A549 (cell line): ENCODE measurements at regions not wholly inside any gene's neighbourhood (a gene's known extent, or its start where the extent isn't known, plus 50 kb on each side); places are given as distances from the start of the nearest gene placed in this dataset.

Source experiments
- ATAC-seq, 2 experiments: fragments of 200-7000 bp in 1 of 2; fragments of >200 bp in 1 of 2; cut with Nextera tagmentation in 1 of 2; cut with Tn5 transposase in 1 of 2; 3 replicates each; pipeline versions ENCODE4 v1.8.0 to v1.9.1; 2018 to 2020; ENCODE audit warnings: mild to moderate bottlenecking in 1 of 2, moderate library complexity in 1 of 2
- CTCF ChIA-PET: fragments of 300-600 bp; sonication (Branson Sonifier 250); formaldehyde crosslinking; extraction: SDS; loops from one replicate; lab custom pipeline; 2021; ENCODE audit warnings: antibody characterized with exemption, inconsistent platforms; lab: Yijun Ruan, JAX
- POLR2A ChIA-PET: fragments of 350-600 bp; formaldehyde crosslinking; extraction: SDS; loops from one replicate; lab custom pipeline; 2021; ENCODE audit warnings: antibody characterized with exemption, inconsistent platforms; lab: Yijun Ruan, JAX
- DNase-seq, 2 experiments: peaks; one replicate each; pipeline versions ENCODE4 v3.0.0 to v3.0.0-alpha.2; 2011 to 2016; ENCODE audit warnings: low read depth in 1 of 2, low spot score in 1 of 2
- FAIRE-seq: peaks from 2 replicates; lab custom pipeline; 2011; peaks lifted over from hg19 to GRCh38; lab: Jason Lieb, UNC
- H3K27ac ChIP-seq, 2 experiments: fragments of >200 bp; sonication (Bioruptor Twin); formaldehyde crosslinking; 3 replicates each; pipeline ENCODE4 v1.5.1; 2016 to 2017
- H3K4me1 ChIP-seq: fragments of >200 bp; sonication (Bioruptor Twin); formaldehyde crosslinking; 3 replicates; pipeline ENCODE4 v1.6.1; 2016
- H3K4me2 ChIP-seq: fragments of >200 bp; sonication (Bioruptor Twin); formaldehyde crosslinking; 3 replicates; pipeline ENCODE4 v1.6.1; 2016
- H3K4me3 ChIP-seq: fragments of >200 bp; sonication (Bioruptor Twin); formaldehyde crosslinking; 3 replicates; pipeline ENCODE4 v1.5.1; 2016
- H3K9me3 ChIP-seq: fragments of >200 bp; sonication (Bioruptor Twin); formaldehyde crosslinking; 3 replicates; pipeline ENCODE4 v1.6.1; 2016
- BCL3 ChIP-seq: fragments of >200 bp; sonication (Bioruptor Twin); formaldehyde crosslinking; IDR thresholded peaks from 3 replicates; pipeline ENCODE4 v1.6.1; 2016
- BHLHE40 ChIP-seq: IDR thresholded peaks from 2 replicates; pipeline ENCODE4 v1.6.1; 2012; ENCODE audit warnings: low read depth, low read length, inconsistent platforms
- CBX8 ChIP-seq: fragments of 200-600 bp; sonication (generic); IDR thresholded peaks from 2 replicates; pipeline ENCODE4 v1.6.1; 2016
- CEBPB ChIP-seq, 2 experiments: fragments of >200 bp in 1 of 2; sonication (Bioruptor Twin) in 1 of 2; formaldehyde crosslinking in 1 of 2; IDR thresholded peaks; 2 replicates each; pipeline ENCODE4 v1.6.1; 2012 to 2016
- CHD4 ChIP-seq: fragments of 200-600 bp; sonication (generic); IDR thresholded peaks from 2 replicates; pipeline ENCODE4 v1.6.1; 2016; ENCODE audit warnings: antibody characterized with exemption, mild to moderate bottlenecking, borderline replicate concordance
- CTCF ChIP-seq: fragments of >200 bp; sonication (Bioruptor Twin); formaldehyde crosslinking; IDR thresholded peaks from 3 replicates; pipeline ENCODE4 v1.5.1; 2016
- E2F6 ChIP-seq: IDR thresholded peaks from 2 replicates; pipeline ENCODE4 v1.6.1; 2012; ENCODE audit warnings: low read depth, borderline replicate concordance
- EHF ChIP-seq: fragments of 250-450 bp; sonication (Bioruptor Pico); IDR thresholded peaks from 2 replicates; pipeline ENCODE4 v1.5.0; 2020; ENCODE audit warnings: mild to moderate bottlenecking
- EHMT2 ChIP-seq: fragments of 200-600 bp; sonication (generic); IDR thresholded peaks from 2 replicates; pipeline ENCODE4 v1.6.1; 2016; ENCODE audit warnings: antibody characterized with exemption, low read depth, mild to moderate bottlenecking, moderate library complexity
- ELK1 ChIP-seq: fragments of 150-350 bp; IDR thresholded peaks from 2 replicates; pipeline ENCODE4 v1.6.1; 2014; ENCODE audit warnings: low read depth, mild to moderate bottlenecking, low read length
- ESRRA ChIP-seq: fragments of 150-350 bp; IDR thresholded peaks from 2 replicates; pipeline ENCODE4 v1.6.1; 2014; ENCODE audit warnings: mild to moderate bottlenecking, low read length, borderline replicate concordance
- FOSB ChIP-seq: fragments of 250-450 bp; sonication (Bioruptor Pico); IDR thresholded peaks from 2 replicates; pipeline ENCODE4 v1.5.0; 2020; ENCODE audit warnings: mild to moderate bottlenecking, moderate library complexity
- FOSL2 ChIP-seq, 2 experiments: fragments of 450-650 bp in 1 of 2; fragments of >200 bp in 1 of 2; sonication (Bioruptor Twin) in 1 of 2; formaldehyde crosslinking; IDR thresholded peaks; 2 replicates each; pipeline versions ENCODE4 v1.5.0 to v1.6.1; 2016 to 2020; ENCODE audit warnings: mild to moderate bottlenecking in 1 of 2, moderate library complexity in 1 of 2
- FOXS1 ChIP-seq: fragments of 250-450 bp; sonication (Bioruptor Pico); IDR thresholded peaks from 2 replicates; pipeline ENCODE4 v1.5.0; 2020; ENCODE audit warnings: mild to moderate bottlenecking, moderate library complexity
- GATA3 ChIP-seq: IDR thresholded peaks from 2 replicates; pipeline ENCODE4 v1.6.1; 2012; ENCODE audit warnings: borderline replicate concordance
- HDAC2 ChIP-seq: fragments of 200-600 bp; sonication (generic); IDR thresholded peaks from 2 replicates; pipeline ENCODE4 v1.6.1; 2016
- HES2 ChIP-seq: fragments of >200 bp; sonication (Bioruptor Twin); formaldehyde crosslinking; IDR thresholded peaks from 2 replicates; pipeline ENCODE4 v1.6.1; 2016
- HEYL ChIP-seq: fragments of 250-450 bp; sonication (Bioruptor Pico); IDR thresholded peaks from 2 replicates; pipeline ENCODE4 v1.8.0; 2021; ENCODE audit warnings: mild to moderate bottlenecking, moderate library complexity
- HMGXB4 ChIP-seq: fragments of 250-450 bp; sonication (Bioruptor Pico); IDR thresholded peaks from 2 replicates; pipeline ENCODE4 v1.5.0; 2021; ENCODE audit warnings: mild to moderate bottlenecking, moderate library complexity, borderline replicate concordance
- HOXB5 ChIP-seq: fragments of 250-450 bp; sonication (Bioruptor Pico); IDR thresholded peaks from 2 replicates; pipeline ENCODE4 v1.5.0; 2020; ENCODE audit warnings: mild to moderate bottlenecking, moderate library complexity
- JUN ChIP-seq, 2 experiments: fragments of >200 bp; sonication (Bioruptor Twin); formaldehyde crosslinking; IDR thresholded peaks; 2 replicates in 1 of 2; 3 replicates in 1 of 2; pipeline ENCODE4 v1.6.1; 2016 to 2017
- MYC ChIP-seq: IDR thresholded peaks from 2 replicates; pipeline ENCODE4 v1.6.1; 2012; ENCODE audit warnings: mild to moderate bottlenecking, inconsistent platforms, low read length, improper control_type of control experiment, borderline replicate concordance
- NPAS2 ChIP-seq: fragments of 250-450 bp; sonication (Bioruptor Pico); IDR thresholded peaks from 2 replicates; pipeline ENCODE4 v1.8.0; 2022; ENCODE audit warnings: mild to moderate bottlenecking, moderate library complexity, borderline replicate concordance
- POLR2A ChIP-seq: IDR thresholded peaks from 2 replicates; pipeline ENCODE4 v1.6.1; 2012; ENCODE audit warnings: mild to moderate bottlenecking, low read length
- POLR2AphosphoS2 ChIP-seq: conservative IDR thresholded peaks from 2 replicates; pipeline ENCODE4 v1.6.1; 2012; ENCODE audit warnings: low read length, improper control_type of control experiment, inconsistent platforms
- RCOR1 ChIP-seq: fragments of 150-350 bp; IDR thresholded peaks from 2 replicates; pipeline ENCODE4 v1.6.1; 2014; ENCODE audit warnings: antibody characterized with exemption, low read length, low read depth
- SMC3 ChIP-seq: fragments of >200 bp; sonication (Bioruptor Twin); formaldehyde crosslinking; IDR thresholded peaks from 3 replicates; pipeline ENCODE4 v1.6.1; 2018; ENCODE audit warnings: inconsistent platforms
- SREBF2 ChIP-seq: fragments of 450-650 bp; IDR thresholded peaks from 2 replicates; pipeline ENCODE4 v1.6.1; 2014; ENCODE audit warnings: mild to moderate bottlenecking, moderate library complexity
- TFCP2L1 ChIP-seq: fragments of 250-450 bp; sonication (Bioruptor Pico); IDR thresholded peaks from 2 replicates; pipeline ENCODE4 v1.5.0; 2021; ENCODE audit warnings: mild to moderate bottlenecking
- ZC3H11A ChIP-seq: fragments of 450-650 bp; IDR thresholded peaks from 2 replicates; pipeline ENCODE4 v1.6.1; 2014; ENCODE audit warnings: antibody characterized with exemption, mild to moderate bottlenecking
- ZNF302 ChIP-seq: fragments of 250-450 bp; sonication (Bioruptor Pico); IDR thresholded peaks from 2 replicates; pipeline ENCODE4 v1.9.0; 2021; ENCODE audit warnings: inconsistent platforms, mild to moderate bottlenecking, moderate library complexity
- WGBS: methylation state at CpG from one replicate; pipeline ENCODE4 v1.1.6; 2017; ENCODE audit errors: missing lambda C conversion rate; 5-methylcytosine and 5-hydroxymethylcytosine counted together

GRCh38 chr5:68499987-68500386 lies 284.4 kb downstream of the PIK3R1 start:
- ATAC-seq = no peak
- peaks cover 24% of the 10 kb centered on the region for H3K9me3 ChIP-seq

GRCh38 chr5:68500813-68501212 lies 285.3 kb downstream of the PIK3R1 start:
- POLR2A ChIA-PET = no interaction called here
- Histone ChIP-seq H3K27ac (no peak overlapping the region), H3K4me1 (peaks cover 4% of the 10 kb centered on the region; the same call in 2 of the 3 replicates), H3K4me2 (no peak overlapping the region), H3K9me3 (peaks cover 24% of the 10 kb centered on the region), H3K4me3 (no peak overlapping the region)
- ATAC-seq = no peak
- no peak for TF ChIP-seq FOSL2 (IDR thresholded peaks at IDR 0.05)
- TF ChIP-seq FOSL2 (CRISPR knock-in tag; IDR thresholded peaks at IDR 0.05) = no peak
- no peak for TF ChIP-seq HOXB5
- TF ChIP-seq POLR2AphosphoS2 = no peak
- TF ChIP-seq E2F6 = no peak
- no peak for TF ChIP-seq SREBF2
- no peak for TF ChIP-seq BHLHE40
- TF ChIP-seq FOSB (CRISPR knock-in tag) = no peak
- no peak for TF ChIP-seq CBX8
- no peak for TF ChIP-seq EHMT2
- TF ChIP-seq ELK1 = no peak
- TF ChIP-seq HES2 = no peak
- no peak for TF ChIP-seq JUN (IDR thresholded peaks at IDR 0.05)
- no peak for TF ChIP-seq MYC
- no peak for TF ChIP-seq HDAC2
- TF ChIP-seq ZNF302 (CRISPR knock-in tag) = no peak
- no peak for TF ChIP-seq TFCP2L1 (CRISPR knock-in tag)
- no peak for TF ChIP-seq CEBPB (IDR thresholded peaks at IDR 0.05)
- no peak for TF ChIP-seq CHD4
- no peak for TF ChIP-seq POLR2A
- TF ChIP-seq CTCF = no peak
- no peak for FAIRE-seq
- CTCF ChIA-PET = no interaction called here
- WGBS = 70% methylated on average over 6 of the region's 6 CpGs
- no peak for DNase-seq

More at GRCh38 chr5:68499987-68500386, 284.4 kb downstream of the PIK3R1 start:
- ChIA-PET CTCF (no interaction called here), POLR2A (interaction anchor here (0.7 kb wide), 1 partner anchor 14 kb away, joined by 7 read pairs; no protein-coding TSS in a partner anchor)
- no peak for FAIRE-seq
- no peak for DNase-seq
- TF ChIP-seq FOSL2 (IDR thresholded peaks at IDR 0.05) (no peak), FOSL2 (CRISPR knock-in tag; IDR thresholded peaks at IDR 0.05) (no peak), HEYL (CRISPR knock-in tag) (no peak), SMC3 (no peak), HOXB5 (no peak), EHMT2 (no peak), ESRRA (no peak), NPAS2 (CRISPR knock-in tag) (no peak), SREBF2 (no peak), RCOR1 (no peak), FOXS1 (CRISPR knock-in tag) (no peak), HMGXB4 (no peak), BCL3 (no peak), EHF (CRISPR knock-in tag) (no peak), GATA3 (no peak), ZC3H11A (no peak), E2F6 (no peak), FOSB (CRISPR knock-in tag) (no peak)
- Histone ChIP-seq H3K27ac (no peak overlapping the region), H3K4me3 (no peak overlapping the region), H3K4me1 (no peaks in the 10 kb centered on the region), H3K4me2 (no peak overlapping the region)
- WGBS = 81% methylated on average over 4 of the region's 4 CpGs
